Astrocyte (in vitro differentiated cells and primary cell): ENCODE measurements at regions not wholly inside any gene's neighbourhood (a gene's known extent, or its start where the extent isn't known, plus 50 kb on each side); places are given as distances from the start of the nearest gene placed in this dataset.
"Not testable (repeated sequence)": the region's sequence is repeated elsewhere in the genome, so short reads cannot be mapped to it uniquely, and the experiment has no call there.

Source experiments
- DNase-seq: peaks from one replicate; pipeline ENCODE4 v3.0.0-alpha.2; 2010; ENCODE audit warnings: low read depth
- FAIRE-seq: peaks from 2 replicates; lab custom pipeline; 2011; peaks lifted over from hg19 to GRCh38; lab: Jason Lieb, UNC
- H2AFZ ChIP-seq: 2 replicates; pipeline ENCODE4 v1.6.0; 2012; ENCODE audit warnings: low read depth, low read length, inconsistent platforms
- H3K27ac ChIP-seq: 2 replicates; pipeline ENCODE4 v1.5.1; 2011; ENCODE audit warnings: low read depth, low read length, inconsistent platforms
- H3K27me3 ChIP-seq: 2 replicates; pipeline ENCODE4 v1.6.0; 2011; ENCODE audit warnings: low read length, inconsistent platforms; ENCODE audit not compliant: insufficient read depth
- H3K36me3 ChIP-seq: 2 replicates; pipeline ENCODE4 v1.5.1; 2011; ENCODE audit warnings: low read length, inconsistent platforms; ENCODE audit not compliant: insufficient read depth
- H3K4me1 ChIP-seq: 2 replicates; pipeline ENCODE4 v1.5.1; 2011; ENCODE audit warnings: low read length, inconsistent platforms; ENCODE audit not compliant: insufficient read depth
- H3K4me2 ChIP-seq: 2 replicates; pipeline ENCODE4 v1.6.0; 2012; ENCODE audit warnings: low read length, inconsistent platforms
- H3K4me3 ChIP-seq: 2 replicates; pipeline ENCODE4 v1.5.1; 2011; ENCODE audit warnings: low read depth, mild to moderate bottlenecking, low read length, inconsistent platforms; ENCODE audit not compliant: insufficient read depth
- H3K79me2 ChIP-seq: 2 replicates; pipeline ENCODE4 v1.6.0; 2012; ENCODE audit warnings: mild to moderate bottlenecking, low read length, inconsistent platforms; ENCODE audit not compliant: insufficient read depth
- H3K9ac ChIP-seq: 2 replicates; pipeline ENCODE4 v1.6.0; 2012; ENCODE audit warnings: mild to moderate bottlenecking, low read length, inconsistent platforms
- H3K9me3 ChIP-seq: 2 replicates; pipeline ENCODE4 v1.5.1; 2012; ENCODE audit warnings: low read depth, mild to moderate bottlenecking, low read length, inconsistent platforms; ENCODE audit not compliant: insufficient read depth
- H4K20me1 ChIP-seq: 2 replicates; pipeline ENCODE4 v1.6.0; 2012; ENCODE audit warnings: low read length, inconsistent platforms; ENCODE audit not compliant: insufficient read depth
- H3K27ac Mint-ChIP-seq: one replicate; pipeline ENCODE4 v1.8.0; 2021; ENCODE audit warnings: mild to moderate bottlenecking, mixed read lengths; ENCODE audit not compliant: unreplicated experiment
- H3K27me3 Mint-ChIP-seq: one replicate; pipeline ENCODE4 v1.8.0; 2021; ENCODE audit warnings: low read depth, mixed read lengths; ENCODE audit not compliant: unreplicated experiment
- H3K36me3 Mint-ChIP-seq: one replicate; pipeline ENCODE4 v1.8.0; 2021; ENCODE audit warnings: low read depth, mixed read lengths; ENCODE audit not compliant: unreplicated experiment
- H3K4me1 Mint-ChIP-seq: one replicate; pipeline ENCODE4 v1.8.0; 2021; ENCODE audit warnings: low read depth, mixed read lengths; ENCODE audit not compliant: unreplicated experiment
- H3K4me3 Mint-ChIP-seq: one replicate; pipeline ENCODE4 v1.8.0; 2021; ENCODE audit warnings: mild to moderate bottlenecking, moderate library complexity, mixed read lengths; ENCODE audit not compliant: unreplicated experiment
- H3K9me3 Mint-ChIP-seq: one replicate; pipeline ENCODE4 v1.8.0; 2021; ENCODE audit warnings: mild to moderate bottlenecking, mixed read lengths; ENCODE audit not compliant: unreplicated experiment
- CTCF ChIP-seq: IDR thresholded peaks from 2 replicates; pipeline ENCODE4 v1.5.1; 2011; ENCODE audit warnings: low read depth, mild to moderate bottlenecking, inconsistent platforms, low read length, moderate library complexity; ENCODE audit not compliant: insufficient read depth
- EZH2 ChIP-seq: IDR thresholded peaks from 2 replicates; pipeline ENCODE4 v1.6.1; 2012; ENCODE audit warnings: mild to moderate bottlenecking, low read length, inconsistent platforms; ENCODE audit not compliant: insufficient read depth

DNA sequence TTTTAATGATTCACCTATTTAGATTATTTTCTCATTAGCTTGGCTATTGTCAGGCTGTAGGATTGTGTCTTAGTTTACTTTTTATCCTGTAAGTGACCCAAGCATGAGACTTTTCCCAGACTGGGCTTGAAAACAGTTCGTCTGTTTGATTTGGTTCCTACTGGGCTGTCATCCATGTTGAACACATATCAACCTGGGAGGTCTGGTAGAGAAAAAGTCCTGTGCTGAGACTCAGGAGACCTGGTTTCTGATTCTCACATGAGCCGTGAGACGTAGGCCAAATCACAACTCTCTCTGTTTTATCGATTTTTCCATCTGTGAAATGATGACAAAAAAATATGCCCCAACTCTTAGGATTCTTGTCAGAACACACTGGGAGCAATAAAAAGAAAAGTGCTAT lies 98.8 kb upstream of the GALNT15 start:
- H3K27ac ChIP-seq: no peak overlapping the region
- no peak for DNase-seq
- no peaks in the 10 kb centered on the region for H3K27me3 ChIP-seq
- peak overlapping the region; percentile 97 for H3K27ac Mint-ChIP-seq
- FAIRE-seq: no peak
- H3K79me2 ChIP-seq: no peaks in the 10 kb centered on the region
- no peaks in the 10 kb centered on the region for H4K20me1 ChIP-seq
- H3K4me3 Mint-ChIP-seq: no peak overlapping the region
- H3K36me3 ChIP-seq: no peaks in the 10 kb centered on the region
- H3K9me3 ChIP-seq: peaks cover 7% of the 10 kb centered on the region
- no peak overlapping the region for H3K9ac ChIP-seq
- H3K4me1 ChIP-seq: peaks cover 35% of the 10 kb centered on the region
- H2AFZ ChIP-seq: no peak overlapping the region
- TF ChIP-seq EZH2 (no peak), CTCF (no peak)
- peaks cover 52% of the 10 kb centered on the region for H3K4me1 Mint-ChIP-seq
- H3K36me3 Mint-ChIP-seq: peaks cover 2% of the 10 kb centered on the region
- H3K4me3 ChIP-seq: no peak overlapping the region
- no peak overlapping the region for H3K4me2 ChIP-seq
- H3K9me3 Mint-ChIP-seq: peaks cover 24% of the 10 kb centered on the region
- no peaks in the 10 kb centered on the region for H3K27me3 Mint-ChIP-seq

DNA sequence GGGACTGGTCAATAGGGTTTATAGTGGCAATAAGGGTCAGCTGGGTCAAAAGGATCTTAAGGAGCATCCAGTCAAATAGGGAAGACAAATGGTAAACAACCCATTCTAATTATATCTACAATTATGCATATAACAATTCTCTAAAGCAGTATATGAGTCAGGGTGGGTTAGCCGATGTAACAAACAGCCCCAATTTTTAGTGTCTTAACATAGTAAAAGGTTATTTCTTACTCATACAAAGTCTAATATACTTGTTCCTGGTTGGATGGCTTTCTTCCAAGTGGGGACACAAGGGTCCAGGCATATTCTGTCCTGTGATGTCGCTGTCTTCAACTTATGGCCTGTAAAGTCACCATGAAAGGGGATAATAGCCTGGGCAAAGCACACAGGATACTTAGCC lies 97.9 kb upstream of the GALNT15 start:
- no peak for TF ChIP-seq EZH2
- TF ChIP-seq CTCF: no peak
- DNase-seq (no peak), FAIRE-seq (no peak)
- no peaks in the 10 kb centered on the region for H3K27me3 ChIP-seq
- peaks cover 35% of the 10 kb centered on the region for H3K4me1 ChIP-seq
- no peak overlapping the region for H3K4me2 ChIP-seq
- Mint-ChIP-seq H3K4me1 (peaks cover 48% of the 10 kb centered on the region), H3K27me3 (no peaks in the 10 kb centered on the region), H3K27ac (peak overlapping the region; percentile 95), H3K36me3 (peaks cover 6% of the 10 kb centered on the region), H3K4me3 (no peak overlapping the region), H3K9me3 (peaks cover 33% of the 10 kb centered on the region)
- no peaks in the 10 kb centered on the region for H3K36me3 ChIP-seq
- no peak overlapping the region for H3K4me3 ChIP-seq
- H3K27ac ChIP-seq: peak overlapping the region; percentile 87
- no peak overlapping the region for H2AFZ ChIP-seq
- H4K20me1 ChIP-seq: no peaks in the 10 kb centered on the region
- no peaks in the 10 kb centered on the region for H3K79me2 ChIP-seq
- H3K9me3 ChIP-seq: peaks cover 13% of the 10 kb centered on the region
- peak overlapping the region; percentile 54 for H3K9ac ChIP-seq

GRCh38 chr3:16077146-16077545 lies 97.3 kb upstream of the GALNT15 start:
- Histone ChIP-seq H3K9ac (peak overlapping the region; percentile 54), H3K4me1 (peaks cover 33% of the 10 kb centered on the region), H3K9me3 (peaks cover 17% of the 10 kb centered on the region), H3K27ac (peak overlapping the region; percentile 87)
- not testable (repeated sequence) for H2AFZ ChIP-seq, H3K4me2 ChIP-seq, H3K4me3 Mint-ChIP-seq, H4K20me1 ChIP-seq, DNase-seq, H3K36me3 Mint-ChIP-seq, H3K79me2 ChIP-seq, FAIRE-seq, H3K27me3 Mint-ChIP-seq, H3K27me3 ChIP-seq, H3K4me3 ChIP-seq, H3K36me3 ChIP-seq
- Mint-ChIP-seq H3K27ac (peak overlapping the region; percentile 95), H3K9me3 (peaks cover 35% of the 10 kb centered on the region), H3K4me1 (peaks cover 45% of the 10 kb centered on the region)

- H4K20me1 ChIP-seq, H3K79me2 ChIP-seq, H2AFZ ChIP-seq, H3K4me3 ChIP-seq, H3K36me3 Mint-ChIP-seq, H3K36me3 ChIP-seq, FAIRE-seq, H3K27me3 ChIP-seq, H3K27me3 Mint-ChIP-seq, H3K4me3 Mint-ChIP-seq: not testable (repeated sequence)
- peak; percentile 96 for DNase-seq
- H3K4me1 ChIP-seq: peaks cover 32% of the 10 kb centered on the region
- H3K9ac ChIP-seq: peak overlapping the region; percentile 54
- H3K9me3 ChIP-seq: peaks cover 18% of the 10 kb centered on the region
- H3K27ac Mint-ChIP-seq: peak overlapping the region; percentile 95
- H3K9me3 Mint-ChIP-seq: peaks cover 38% of the 10 kb centered on the region
- peak overlapping the region; percentile 87 for H3K27ac ChIP-seq
- H3K4me2 ChIP-seq: peak overlapping the region; percentile 24
- H3K4me1 Mint-ChIP-seq: peaks cover 43% of the 10 kb centered on the region
Measured at GRCh38 chr3:16077681-16078080, 96.8 kb upstream of the GALNT15 start.
